Stimulated activated CD8-positive, alpha-beta memory T cell treated with anti-CD3 and anti-CD28 coated beads, Interleukin-12 subunit alpha, Interleukin-12 subunit beta, amount 100 ng/mL, for 1 hour (primary cell): ENCODE measurements at regions not wholly inside any gene's neighbourhood (a gene's known extent, or its start where the extent isn't known, plus 50 kb on each side); places are given as distances from the start of the nearest gene placed in this dataset.

Experiments
- DNase-seq: peaks from one replicate; pipeline ENCODE4 v3.0.0-alpha.2; 2020; ENCODE audit warnings: low read depth

- no peak for DNase-seq
Measured at GRCh38 chr5:138665261-138665660, 88.0 kb upstream of the CTNNA1 start.

- no peak for DNase-seq
Measured at GRCh38 chr5:138664276-138664943, 88.8 kb upstream of the CTNNA1 start.

- no peak for DNase-seq
Measured at GRCh38 chr5:138663561-138663960, 88.4 kb upstream of the HSPA9 start.

DNA sequence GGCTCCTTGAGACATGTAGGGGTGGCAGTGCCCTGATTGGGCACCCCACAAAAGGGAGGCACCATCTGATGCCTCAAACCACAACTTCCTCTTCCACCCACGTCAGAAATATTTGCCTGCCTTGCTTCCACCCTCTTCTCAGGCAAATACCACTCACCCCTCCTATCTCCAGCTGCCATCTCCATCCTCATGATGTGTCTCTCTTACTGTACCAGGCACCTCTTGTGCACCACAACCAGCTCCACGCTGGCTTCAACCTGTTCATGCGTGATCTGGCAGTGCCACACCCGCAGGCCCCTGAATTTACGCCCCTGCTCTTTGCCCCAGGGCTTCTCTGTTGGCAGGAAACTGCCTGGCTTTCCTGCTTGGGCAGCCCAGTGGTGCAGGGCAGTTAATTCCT lies 87.8 kb upstream of the HSPA9 start:
- no peak for DNase-seq

DNA sequence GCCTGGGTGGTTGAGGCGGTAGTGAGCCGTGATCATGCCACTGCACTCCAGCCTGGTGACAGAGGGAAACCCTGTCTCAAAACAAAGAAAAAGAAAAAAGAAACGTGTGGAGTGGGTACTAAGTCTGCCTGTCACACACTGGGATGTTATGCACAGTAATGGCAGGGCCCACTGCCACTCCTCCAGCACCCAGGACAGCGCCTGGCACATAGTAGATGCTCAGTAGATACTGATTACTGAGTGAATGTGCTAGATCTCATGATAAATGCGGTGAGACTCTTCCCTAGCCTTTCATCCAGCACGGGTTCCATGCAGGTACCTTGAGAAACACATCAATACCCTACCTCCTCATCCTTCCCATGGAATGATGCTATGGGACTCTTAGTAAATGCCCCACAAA lies 87.4 kb upstream of the HSPA9 start:
- no peak for DNase-seq

DNA sequence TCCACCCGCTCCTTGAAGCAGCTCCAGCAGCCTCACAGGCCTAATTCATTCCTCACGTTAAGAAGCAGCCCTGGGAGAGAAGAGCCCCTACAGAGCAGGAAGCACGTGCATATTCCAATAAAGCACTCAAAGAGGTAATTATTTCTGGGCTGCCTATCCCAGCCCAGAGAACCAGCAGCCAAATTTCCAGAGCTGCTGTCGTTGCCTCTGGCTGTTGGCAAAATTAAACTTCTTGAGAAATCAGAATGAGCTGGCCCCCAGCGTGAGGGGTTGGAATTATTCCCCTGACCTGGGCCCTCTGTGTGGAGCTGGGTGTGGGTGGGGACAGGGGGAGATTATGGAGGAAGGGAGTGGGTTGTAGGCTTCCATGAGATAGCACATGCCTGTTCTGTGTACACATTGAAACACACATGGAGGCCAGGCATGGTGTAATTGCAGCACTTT lies 86.8 kb upstream of the HSPA9 start:
- no peak for DNase-seq

DNA sequence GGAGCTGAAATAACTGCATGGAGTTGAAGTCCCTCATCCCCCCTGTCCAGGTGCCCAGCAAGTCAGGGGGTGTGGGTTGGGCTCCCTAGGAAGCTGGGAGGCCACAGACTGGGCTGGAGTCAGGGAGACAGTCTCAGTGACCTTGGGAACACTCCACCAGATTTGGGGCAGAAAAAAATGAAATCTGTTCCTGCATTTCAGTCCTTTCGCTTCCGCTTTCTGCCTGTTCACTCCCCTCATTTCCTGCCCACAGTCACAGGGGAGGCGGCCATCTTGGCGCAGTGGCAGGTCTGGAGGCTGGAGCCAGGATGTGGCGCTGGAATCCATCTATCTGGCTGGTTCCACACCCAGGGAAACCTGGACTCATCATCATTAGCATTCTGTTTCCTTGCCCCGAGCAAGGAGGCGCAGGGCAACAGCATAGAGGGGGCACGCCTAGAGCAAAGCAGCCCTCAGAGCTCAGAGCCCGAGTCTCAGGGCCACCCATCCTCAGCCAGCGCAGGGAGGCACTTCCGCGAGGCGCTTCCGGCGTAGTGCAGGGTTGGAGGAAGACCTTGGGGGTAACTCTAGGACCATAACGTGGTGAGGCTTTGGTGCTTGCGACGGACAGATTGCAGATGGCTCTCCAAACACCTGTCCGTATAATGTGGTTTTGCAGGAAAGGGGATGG lies 86.2 kb upstream of the HSPA9 start:
- DNase-seq, result no peak

DNA sequence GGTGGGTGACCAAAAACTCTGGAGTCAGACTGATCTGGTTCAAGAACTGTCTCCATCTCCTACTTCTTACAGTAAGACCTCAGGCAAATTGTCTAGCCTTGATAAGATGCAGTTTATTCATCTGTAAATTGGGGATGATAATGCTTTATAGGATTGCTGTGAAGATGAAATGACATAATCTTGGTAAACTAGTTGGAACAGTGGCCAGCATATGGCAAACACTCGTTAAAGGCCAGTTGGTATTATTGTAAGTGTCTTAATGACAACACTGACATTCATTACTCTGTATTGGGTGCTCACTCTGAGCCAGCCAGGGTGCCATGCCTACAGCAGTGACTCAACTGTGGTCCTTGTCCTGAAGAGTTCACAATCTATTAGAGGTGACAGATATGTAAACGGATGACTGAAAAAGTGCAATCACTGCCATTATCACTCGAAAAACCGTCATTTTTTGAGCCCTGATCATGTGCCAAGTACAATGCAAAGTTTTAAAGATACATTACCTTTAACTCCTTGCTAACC lies 84.9 kb upstream of the HSPA9 start:
- no peak for DNase-seq

GRCh38 chr5:138659561-138659960 lies 84.4 kb upstream of the HSPA9 start:
- DNase-seq, result no peak

GRCh38 chr5:138659121-138659520 lies 83.9 kb upstream of the HSPA9 start:
- no peak for DNase-seq

DNA sequence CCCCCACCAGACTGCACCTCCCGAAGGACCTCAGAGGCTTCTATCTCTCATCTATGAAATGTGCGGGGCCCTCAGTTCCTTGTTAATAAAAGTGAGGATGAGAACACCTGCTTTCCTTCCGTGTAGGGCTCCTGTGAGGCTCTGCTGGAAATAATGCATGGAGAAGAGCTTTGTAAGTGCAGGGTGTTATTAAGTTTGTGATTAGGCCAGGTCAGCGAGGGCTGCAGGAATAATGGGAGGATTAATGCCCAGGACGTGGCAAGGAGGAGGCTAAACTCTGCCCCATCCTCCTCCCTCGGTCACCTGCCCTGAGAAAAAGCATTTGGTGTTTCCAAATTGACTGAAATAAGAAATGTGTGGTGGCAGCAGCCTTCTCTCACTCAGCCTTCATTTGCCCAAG lies 83.5 kb upstream of the HSPA9 start:
- DNase-seq, result no peak

DNA sequence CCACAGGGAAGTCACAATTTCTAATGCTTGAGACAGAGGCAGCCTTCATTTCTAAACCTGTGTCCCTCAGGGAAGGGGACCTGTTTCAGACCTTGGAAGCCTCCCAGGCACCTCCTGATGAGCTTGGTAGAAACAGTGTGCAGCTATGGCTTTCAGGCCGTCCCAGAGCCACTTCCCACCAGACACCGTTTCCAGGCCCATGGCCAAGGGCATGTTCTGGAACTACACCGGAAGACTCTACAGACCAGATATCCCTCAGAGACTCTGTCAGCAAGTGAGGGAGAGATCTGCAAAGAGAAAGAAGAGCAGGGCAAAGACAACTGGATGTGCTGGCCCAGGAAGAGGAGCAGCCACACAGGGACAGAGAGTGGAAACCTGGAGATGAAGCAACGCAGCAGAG lies 82.2 kb upstream of the HSPA9 start:
- DNase-seq, result no peak

DNA sequence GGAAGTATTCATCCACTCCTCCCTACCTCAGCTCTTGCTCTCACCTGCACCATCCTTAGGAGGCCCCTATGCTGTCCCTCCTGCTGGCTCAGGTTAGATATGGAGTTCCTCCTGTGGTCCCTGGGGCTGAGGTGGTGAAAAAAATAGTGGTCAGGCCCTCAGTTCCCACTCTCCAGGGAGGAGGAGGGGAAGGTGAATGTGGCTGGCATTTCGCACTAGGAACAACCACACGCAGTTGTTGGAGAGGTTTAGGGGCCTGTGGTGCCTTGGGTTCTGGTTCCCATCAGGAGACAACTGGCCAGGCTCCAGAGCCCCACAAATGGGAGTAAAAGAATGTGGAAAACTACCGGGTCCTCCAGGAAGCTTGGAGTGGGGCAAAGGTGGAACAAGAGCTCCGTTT lies 81.7 kb upstream of the HSPA9 start:
- DNase-seq, result no peak

- no peak for DNase-seq
Measured at GRCh38 chr5:138655530-138656190, 80.5 kb upstream of the HSPA9 start.

- peak; percentile 40 for DNase-seq
Measured at GRCh38 chr5:138654281-138654867, 79.2 kb upstream of the HSPA9 start.

- DNase-seq, result no peak
Measured at GRCh38 chr5:138653502-138653901, 78.3 kb upstream of the HSPA9 start.

DNA sequence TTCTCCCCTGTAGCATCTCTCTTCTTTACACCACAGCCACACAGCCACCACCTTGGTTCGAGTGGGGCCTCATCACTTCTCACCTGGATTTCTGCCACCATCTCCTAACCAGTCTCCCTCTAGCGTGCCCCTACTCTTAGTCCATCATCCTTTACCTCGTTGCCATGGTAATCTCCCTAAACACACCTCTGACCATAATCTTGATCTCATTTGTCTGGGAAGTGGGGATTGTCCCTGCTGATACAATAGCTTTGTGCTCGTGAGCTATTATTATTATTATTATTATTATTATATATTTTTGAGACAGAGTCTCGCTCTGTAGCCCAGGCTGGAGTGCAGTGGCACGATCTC lies 76.5 kb upstream of the HSPA9 start:
- DNase-seq, result no peak

DNA sequence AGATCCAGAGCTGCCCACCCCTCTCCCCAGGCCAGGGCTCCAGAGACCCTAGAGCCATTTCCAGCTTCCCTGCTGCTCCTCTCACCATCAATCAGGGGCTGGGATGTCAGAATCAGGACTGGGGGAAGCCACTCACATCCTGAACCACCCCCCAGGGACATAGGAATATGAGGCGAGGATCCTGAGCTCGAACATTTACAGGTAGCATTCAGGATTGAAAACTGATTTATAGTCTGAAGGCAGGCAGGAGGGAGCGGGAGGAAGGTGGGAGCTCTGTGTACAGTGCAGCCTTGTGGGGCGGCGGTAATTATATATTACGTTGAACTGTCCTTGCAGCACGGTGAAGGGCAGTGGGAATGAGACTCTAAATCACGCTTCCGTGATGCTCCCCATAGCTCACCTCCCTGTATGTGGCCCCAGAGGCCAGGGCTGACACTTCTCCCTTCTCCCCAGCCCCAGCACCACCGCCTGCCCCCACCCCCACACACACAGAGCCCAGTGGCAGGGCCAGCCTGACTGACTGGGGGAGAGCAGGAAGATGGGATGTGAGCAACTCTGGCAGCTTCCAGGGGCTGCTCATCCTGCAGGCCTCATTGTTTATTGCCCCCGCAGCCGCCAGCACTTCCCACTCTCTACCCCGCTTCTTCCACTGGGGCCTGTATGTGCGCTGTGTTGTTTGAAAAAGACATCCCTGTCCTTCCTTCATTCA lies 76.0 kb upstream of the HSPA9 start:
- DNase-seq, result no peak

GRCh38 chr5:138650196-138650595 lies 75.0 kb upstream of the HSPA9 start:
- DNase-seq, result no peak

DNA sequence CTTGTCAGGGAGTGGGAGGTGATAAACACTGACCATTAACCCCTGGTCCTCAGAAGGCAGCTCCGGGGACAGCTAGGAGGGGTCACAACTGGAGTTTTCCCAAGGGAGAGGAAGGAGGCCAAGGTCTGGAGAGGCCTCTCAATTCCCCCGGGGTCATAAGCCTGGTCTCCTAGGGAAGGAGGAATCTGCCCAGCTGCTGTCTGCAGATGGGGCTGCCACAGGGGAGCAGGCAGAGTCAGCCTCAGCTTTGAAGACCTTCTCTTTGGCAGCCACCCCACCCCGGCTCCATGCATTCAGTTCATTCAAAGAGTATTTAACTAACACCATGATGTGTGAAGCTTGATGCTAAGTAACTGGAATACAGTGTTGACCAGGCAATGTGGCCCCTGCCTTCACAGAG lies 74.6 kb upstream of the HSPA9 start:
- no peak for DNase-seq

GRCh38 chr5:138649316-138649720 lies 74.1 kb upstream of the HSPA9 start:
- DNase-seq, result no peak

GRCh38 chr5:138648841-138649240 lies 73.6 kb upstream of the HSPA9 start:
- DNase-seq, result no peak
